Activated gamma-delta T cell treated with anti-CD3 and anti-CD28 coated beads, Interleukin-2, amount 50 U/mL, for 16 hours (primary cell): ENCODE measurements at regions not wholly inside any gene's neighbourhood (a gene's known extent, or its start where the extent isn't known, plus 50 kb on each side); places are given as distances from the start of the nearest gene placed in this dataset.

Experiments
- DNase-seq: peaks from one replicate; pipeline ENCODE4 v3.0.0-alpha.2; 2020; ENCODE audit warnings: low read depth

GRCh38 chr2:193701484-193701883 is 1506.8 kb upstream of the TMEFF2 start:
- no peak for DNase-seq

- DNase-seq: no peak
Measured at GRCh38 chr2:193695367-193695766, 1500.6 kb upstream of the TMEFF2 start.

GRCh38 chr2:193693758-193694157 is 1499.0 kb upstream of the TMEFF2 start:
- DNase-seq: no peak

GRCh38 chr2:193690572-193690971 is 1495.8 kb upstream of the TMEFF2 start:
- no peak for DNase-seq

- no peak for DNase-seq
Measured at GRCh38 chr2:193687195-193687594, 1492.5 kb upstream of the TMEFF2 start.

GRCh38 chr2:193679847-193680246 is 1485.1 kb upstream of the TMEFF2 start:
- no peak for DNase-seq

GRCh38 chr2:193670478-193670877 is 1475.7 kb upstream of the TMEFF2 start:
- DNase-seq: no peak

GRCh38 chr2:193668557-193669323 is 1474.0 kb upstream of the TMEFF2 start:
- DNase-seq: no peak

- DNase-seq: no peak
Measured at GRCh38 chr2:193627927-193628272, 1433.2 kb upstream of the TMEFF2 start.

- no peak for DNase-seq
Measured at GRCh38 chr2:193627187-193627926, 1432.6 kb upstream of the TMEFF2 start.

GRCh38 chr2:193608451-193608850 is 1413.7 kb upstream of the TMEFF2 start:
- no peak for DNase-seq

GRCh38 chr2:193590831-193591230 is 1396.1 kb upstream of the TMEFF2 start:
- no peak for DNase-seq

GRCh38 chr2:193584522-193584938 is 1389.8 kb upstream of the TMEFF2 start:
- no peak for DNase-seq

GRCh38 chr2:193583638-193584400 is 1389.1 kb upstream of the TMEFF2 start:
- no peak for DNase-seq

- no peak for DNase-seq
Measured at GRCh38 chr2:193581807-193582206, 1387.1 kb upstream of the TMEFF2 start.

- no peak for DNase-seq
Measured at GRCh38 chr2:193580176-193580950, 1385.6 kb upstream of the TMEFF2 start.

GRCh38 chr2:193566886-193567285 is 1372.2 kb upstream of the TMEFF2 start:
- no peak for DNase-seq

GRCh38 chr2:193566276-193566675 is 1371.5 kb upstream of the TMEFF2 start:
- DNase-seq: no peak

- no peak for DNase-seq
Measured at GRCh38 chr2:193562031-193562430, 1367.3 kb upstream of the TMEFF2 start.

- no peak for DNase-seq
Measured at GRCh38 chr2:193561054-193561453, 1366.3 kb upstream of the TMEFF2 start.

GRCh38 chr2:193556766-193557470 is 1362.2 kb upstream of the TMEFF2 start:
- no peak for DNase-seq
